ENCODE measurements at regions not wholly inside any gene's neighbourhood (a gene's known extent, or its start where the extent isn't known, plus 50 kb on each side); places are given as distances from the start of the nearest gene placed in this dataset.

DNA sequence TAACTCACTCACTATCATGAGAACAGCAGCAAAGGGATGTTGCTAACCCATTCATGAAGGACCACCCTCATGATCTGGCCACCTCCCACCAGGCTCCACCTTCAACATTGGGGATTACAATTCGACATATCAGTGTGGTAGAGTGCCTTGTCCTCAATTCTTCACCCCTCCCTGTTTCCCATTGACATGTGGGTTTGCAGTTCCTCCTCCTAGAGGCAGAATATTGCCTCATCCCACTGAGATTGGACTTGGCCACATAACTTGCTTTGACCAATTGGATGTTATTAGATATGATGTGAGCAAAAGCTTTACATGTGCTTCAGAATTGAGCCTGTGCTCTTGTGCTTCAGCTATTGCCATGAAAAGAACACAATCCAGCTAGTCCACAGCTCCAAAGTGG, 217.0 kb upstream of the CXCR4 start (continued):
- no peak for TF ChIP-seq JUNB (IDR thresholded peaks at IDR 0.05)
- TF ChIP-seq ZFP36 (IDR thresholded peaks at IDR 0.05; ENCODE audit: borderline replicate concordance, partially characterized antibody): no peak
- TF ChIP-seq, protein P1, sequence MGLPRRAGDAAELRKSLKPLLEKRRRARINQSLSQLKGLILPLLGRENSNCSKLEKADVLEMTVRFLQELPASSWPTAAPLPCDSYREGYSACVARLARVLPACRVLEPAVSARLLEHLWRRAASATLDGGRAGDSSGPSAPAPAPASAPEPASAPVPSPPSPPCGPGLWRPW (IDR thresholded peaks at IDR 0.05): no peak
- no peak for TF ChIP-seq RARB (CRISPR knock-in tag; IDR thresholded peaks at IDR 0.05)
- TF ChIP-seq MAX (IDR thresholded peaks at IDR 0.05): no peak
- no peak for TF ChIP-seq HOXA7 (CRISPR knock-in tag; IDR thresholded peaks at IDR 0.05)
- no peak for TF ChIP-seq NR3C1 (IDR thresholded peaks at IDR 0.05)
- TF ChIP-seq NFE2L2 (conservative IDR thresholded peaks at IDR 0.05; ENCODE audit: low read length): no peak
- TF ChIP-seq TFCP2L1 (CRISPR knock-in tag; IDR thresholded peaks at IDR 0.05): no peak

GRCh38 chr2:136332436-136333095, 214.6 kb upstream of the CXCR4 start:
- Histone ChIP-seq H3K4me1 (no peaks in the 10 kb centered on the region), H3K4me3 (no peak overlapping the region), H3K27ac (no peak overlapping the region), H3K4me2 (no peak overlapping the region), H3K9me3 (no peaks in the 10 kb centered on the region)
- 25% methylated on average over 3 of the region's 3 CpGs for WGBS (ENCODE audit: missing lambda C conversion rate)
- no peak for TF ChIP-seq ZC3H11A (IDR thresholded peaks at IDR 0.05)
- no peak for TF ChIP-seq NPAS2 (CRISPR knock-in tag; IDR thresholded peaks at IDR 0.05; ENCODE audit: borderline replicate concordance)
- TF ChIP-seq GATA3 (IDR thresholded peaks at IDR 0.05; ENCODE audit: borderline replicate concordance): no peak
- TF ChIP-seq, protein P1 (IDR thresholded peaks at IDR 0.05): no peak
- TF ChIP-seq, protein P2, sequence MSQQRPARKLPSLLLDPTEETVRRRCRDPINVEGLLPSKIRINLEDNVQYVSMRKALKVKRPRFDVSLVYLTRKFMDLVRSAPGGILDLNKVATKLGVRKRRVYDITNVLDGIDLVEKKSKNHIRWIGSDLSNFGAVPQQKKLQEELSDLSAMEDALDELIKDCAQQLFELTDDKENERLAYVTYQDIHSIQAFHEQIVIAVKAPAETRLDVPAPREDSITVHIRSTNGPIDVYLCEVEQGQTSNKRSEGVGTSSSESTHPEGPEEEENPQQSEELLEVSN (IDR thresholded peaks at IDR 0.05; ENCODE audit: borderline replicate concordance, low read depth): no peak
- TF ChIP-seq SREBF2 (IDR thresholded peaks at IDR 0.05): no peak
- no peak for TF ChIP-seq PHF8 (IDR thresholded peaks at IDR 0.05; ENCODE audit: borderline replicate concordance, low read depth)
- TF ChIP-seq ESRRA (IDR thresholded peaks at IDR 0.05; ENCODE audit: borderline replicate concordance, low read length): no peak
- TF ChIP-seq, protein P3, sequence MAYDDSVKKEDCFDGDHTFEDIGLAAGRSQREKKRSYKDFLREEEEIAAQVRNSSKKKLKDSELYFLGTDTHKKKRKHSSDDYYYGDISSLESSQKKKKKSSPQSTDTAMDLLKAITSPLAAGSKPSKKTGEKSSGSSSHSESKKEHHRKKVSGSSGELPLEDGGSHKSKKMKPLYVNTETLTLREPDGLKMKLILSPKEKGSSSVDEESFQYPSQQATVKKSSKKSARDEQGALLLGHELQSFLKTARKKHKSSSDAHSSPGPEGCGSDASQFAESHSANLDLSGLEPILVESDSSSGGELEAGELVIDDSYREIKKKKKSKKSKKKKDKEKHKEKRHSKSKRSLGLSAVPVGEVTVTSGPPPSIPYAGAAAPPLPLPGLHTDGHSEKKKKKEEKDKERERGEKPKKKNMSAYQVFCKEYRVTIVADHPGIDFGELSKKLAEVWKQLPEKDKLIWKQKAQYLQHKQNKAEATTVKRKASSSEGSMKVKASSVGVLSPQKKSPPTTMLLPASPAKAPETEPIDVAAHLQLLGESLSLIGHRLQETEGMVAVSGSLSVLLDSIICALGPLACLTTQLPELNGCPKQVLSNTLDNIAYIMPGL (CRISPR knock-in tag; IDR thresholded peaks at IDR 0.05; ENCODE audit: borderline replicate concordance): no peak
- no peak for TF ChIP-seq POLR2AphosphoS2 (conservative IDR thresholded peaks at IDR 0.05; ENCODE audit: low read length)
- TF ChIP-seq CBX2 (IDR thresholded peaks at IDR 0.05; ENCODE audit: borderline replicate concordance, low read depth): no peak
- TF ChIP-seq BCL3 (IDR thresholded peaks at IDR 0.05): no peak
- TF ChIP-seq, protein P4, sequence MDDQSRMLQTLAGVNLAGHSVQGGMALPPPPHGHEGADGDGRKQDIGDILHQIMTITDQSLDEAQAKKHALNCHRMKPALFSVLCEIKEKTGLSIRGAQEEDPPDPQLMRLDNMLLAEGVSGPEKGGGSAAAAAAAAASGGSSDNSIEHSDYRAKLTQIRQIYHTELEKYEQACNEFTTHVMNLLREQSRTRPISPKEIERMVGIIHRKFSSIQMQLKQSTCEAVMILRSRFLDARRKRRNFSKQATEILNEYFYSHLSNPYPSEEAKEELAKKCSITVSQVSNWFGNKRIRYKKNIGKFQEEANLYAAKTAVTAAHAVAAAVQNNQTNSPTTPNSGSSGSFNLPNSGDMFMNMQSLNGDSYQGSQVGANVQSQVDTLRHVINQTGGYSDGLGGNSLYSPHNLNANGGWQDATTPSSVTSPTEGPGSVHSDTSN (IDR thresholded peaks at IDR 0.05): no peak
- TF ChIP-seq RAD21 (conservative IDR thresholded peaks at IDR 0.05 in 1 of 2, IDR thresholded peaks at IDR 0.05 in 1 of 2): no peak
- no peak for TF ChIP-seq TP53 (CRISPR knock-in tag; IDR thresholded peaks at IDR 0.05)
- ChIA-PET CTCF (no interaction called here), POLR2A (no interaction called here)
- ATAC-seq: no peak
- no peak for DNase-seq (ENCODE audit: low read depth in 1 of 2, low spot score in 1 of 2)
- FAIRE-seq: no peak

Measured in A549 (cell line).